Hepatic stellate cell (primary cell): ENCODE measurements at regions not wholly inside any gene's neighbourhood (a gene's known extent, or its start where the extent isn't known, plus 50 kb on each side); places are given as distances from the start of the nearest gene placed in this dataset.

Source experiments
- DNase-seq: peaks from one replicate; pipeline ENCODE4 v3.0.0; 2011; ENCODE audit warnings: low spot score

DNA sequence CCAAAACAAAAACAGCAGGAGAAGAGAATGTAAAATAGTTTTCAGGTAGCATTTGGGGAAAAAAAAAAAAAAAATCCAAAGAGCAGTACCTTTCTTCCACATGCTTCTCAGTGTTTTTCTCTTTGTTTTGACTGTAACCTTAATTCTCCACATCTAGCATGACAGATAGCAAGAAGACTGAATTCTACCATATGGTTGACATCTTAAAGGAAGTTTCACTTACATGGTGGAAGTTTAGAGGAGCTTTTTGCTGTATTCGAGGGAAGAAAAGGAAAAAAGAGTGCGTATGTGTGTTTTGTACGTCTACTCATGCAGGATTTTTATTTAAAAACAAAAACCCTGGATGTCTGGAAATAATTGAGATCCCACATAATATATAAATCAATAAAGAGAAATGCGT, 604.8 kb downstream of the CCDC171 start:
- DNase-seq: no peak

DNA sequence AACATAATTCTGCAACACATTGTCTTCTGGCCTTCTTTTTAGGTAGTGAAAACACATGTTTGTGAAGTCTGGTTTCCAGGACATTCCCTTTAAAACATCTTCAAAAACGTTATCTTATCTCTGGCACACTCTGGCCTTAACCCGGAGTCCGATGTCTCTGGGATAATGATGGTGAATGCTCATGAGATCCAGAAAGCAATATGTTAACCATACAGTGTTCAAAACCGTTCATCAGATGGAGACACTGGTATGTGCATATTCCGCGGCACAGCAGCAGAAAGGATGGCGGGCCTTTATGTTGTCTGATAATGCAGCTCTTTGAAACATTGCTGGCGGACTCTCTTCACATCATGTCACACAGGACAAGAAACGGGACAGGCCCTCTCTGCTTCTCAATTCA, 605.2 kb downstream of the CCDC171 start:
- no peak for DNase-seq

DNA sequence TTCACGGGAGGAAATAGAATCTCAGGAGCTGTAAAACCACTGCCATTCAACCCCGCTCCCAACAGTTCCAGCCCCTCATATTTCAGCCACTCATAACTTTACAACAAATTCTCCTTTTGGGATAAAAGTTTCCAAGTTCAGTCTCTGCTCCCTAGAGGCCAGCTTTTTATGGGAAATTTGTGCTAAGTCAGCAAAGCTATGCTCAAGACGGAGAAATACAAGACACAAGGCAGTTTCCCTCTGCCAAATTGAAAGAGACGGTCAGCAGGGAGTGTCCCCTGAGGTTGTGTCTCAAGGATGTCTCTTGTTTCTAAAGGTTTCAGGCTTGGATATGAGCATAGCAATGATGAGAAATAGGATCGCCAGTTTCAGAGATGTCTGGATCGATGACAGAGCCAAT, 608.6 kb downstream of the CCDC171 start:
- no peak for DNase-seq

DNA sequence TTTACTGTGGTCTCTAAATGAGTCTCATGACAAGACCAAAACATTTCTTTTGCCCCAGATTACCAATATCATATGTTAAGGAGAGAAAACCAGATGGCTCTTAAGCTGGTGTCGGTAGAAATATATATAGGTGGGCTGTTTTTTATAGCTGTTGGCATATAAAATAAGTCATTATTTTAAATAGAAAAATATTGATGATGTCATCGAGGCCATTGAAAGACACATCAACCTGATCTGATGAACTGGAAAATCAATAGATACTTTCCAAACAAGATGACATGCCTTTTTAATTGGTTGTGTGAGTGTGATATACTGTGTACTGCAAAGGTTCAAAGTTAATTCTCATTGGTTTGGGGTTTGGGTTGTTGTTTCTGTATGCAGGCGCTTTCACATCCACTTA, 617.3 kb downstream of the CCDC171 start:
- DNase-seq: no peak

DNA sequence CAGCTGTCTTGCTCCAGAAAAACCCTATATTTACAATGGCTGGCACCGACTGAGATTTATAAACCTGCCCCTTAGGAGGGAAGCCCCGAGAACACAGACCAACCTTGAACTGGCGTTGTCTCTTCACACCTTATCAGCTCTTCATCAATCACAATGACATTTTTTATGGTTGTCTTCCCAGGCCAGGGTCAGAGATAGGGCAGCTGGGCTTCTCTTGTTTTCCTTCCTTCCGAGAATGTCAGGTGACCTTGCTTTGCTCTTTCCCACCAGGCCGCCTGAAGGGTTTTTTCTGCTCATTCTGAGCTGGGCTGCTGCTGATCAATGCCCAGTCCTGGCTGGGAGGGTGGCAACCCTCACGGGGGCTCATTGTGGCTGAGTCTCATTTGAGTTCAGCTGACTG, 619.1 kb downstream of the CCDC171 start:
- no peak for DNase-seq

DNA sequence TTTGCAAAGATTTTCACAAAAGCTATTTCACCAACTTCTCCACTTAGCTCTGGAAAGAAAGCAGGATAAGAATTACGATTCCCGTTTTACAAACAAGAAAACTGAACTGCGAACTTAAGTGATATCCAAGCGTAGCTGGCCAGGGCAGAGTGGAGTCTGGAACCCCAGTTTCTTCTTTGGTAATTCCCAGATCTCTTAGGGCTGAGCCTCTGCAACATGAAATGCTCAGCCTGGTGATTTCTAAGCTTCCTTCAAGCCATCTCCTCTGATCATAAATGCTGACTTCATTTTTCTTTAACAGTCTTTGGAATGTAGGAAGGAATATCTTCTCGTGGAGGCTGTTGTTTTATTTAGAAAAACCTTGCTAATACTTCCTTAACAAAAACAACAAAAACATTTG, 620.0 kb downstream of the CCDC171 start:
- no peak for DNase-seq

DNA sequence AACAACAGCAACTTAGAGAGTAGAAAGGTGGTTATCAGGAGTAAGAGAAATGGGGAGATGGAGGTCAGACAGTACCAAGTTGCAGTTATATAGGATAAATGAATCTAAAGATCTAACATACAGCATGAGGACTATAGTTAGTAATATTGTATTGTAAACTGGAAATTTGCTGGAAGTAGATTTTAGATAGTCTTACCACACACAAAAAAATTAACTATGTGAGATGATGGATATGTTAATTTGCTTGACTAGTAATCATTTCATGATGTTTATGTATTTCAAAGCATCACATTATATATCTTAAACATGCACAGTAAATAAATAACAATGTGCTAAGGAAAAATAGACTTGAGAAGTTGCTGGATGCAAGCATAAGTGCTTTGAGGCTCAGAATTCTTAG, 622.1 kb downstream of the CCDC171 start:
- no peak for DNase-seq

DNA sequence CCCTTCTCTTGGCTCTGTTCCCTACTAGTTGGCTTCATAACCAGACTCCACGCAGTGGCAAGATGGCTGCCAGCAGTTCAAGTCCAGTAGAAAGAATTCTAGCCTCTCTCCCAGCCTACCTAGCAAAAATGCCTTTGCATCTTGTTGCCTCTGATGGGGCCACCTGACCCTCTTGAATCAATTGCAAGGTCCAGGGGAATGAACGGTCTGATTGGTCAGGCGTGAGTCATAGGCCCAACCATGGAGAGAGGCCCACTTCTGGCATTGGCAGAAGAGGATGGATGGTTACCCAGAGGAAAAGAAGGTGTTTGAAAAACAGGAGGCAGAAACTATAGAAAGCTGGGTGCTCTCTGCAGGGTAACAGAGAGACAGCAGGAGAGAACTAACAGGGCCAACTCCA, 622.6 kb downstream of the CCDC171 start:
- DNase-seq: no peak

DNA sequence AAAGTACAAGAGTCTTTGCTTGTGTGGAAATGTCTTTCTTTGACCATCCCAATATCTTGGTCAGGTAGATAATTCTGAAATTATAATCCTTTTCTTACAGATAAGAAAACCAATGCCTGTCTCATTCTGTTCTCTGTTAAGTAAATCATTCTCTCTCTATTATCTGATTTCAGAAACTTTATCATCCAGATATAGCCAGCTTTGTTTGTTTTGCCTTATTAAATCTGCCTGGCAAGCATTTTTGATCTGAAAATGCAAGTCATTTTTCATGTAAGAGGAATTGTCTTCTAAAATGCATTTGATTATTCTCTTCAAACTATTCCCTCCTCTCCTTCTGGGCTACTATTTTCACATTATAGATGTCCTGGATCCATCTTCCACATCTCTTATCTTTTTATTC, 625.5 kb downstream of the CCDC171 start:
- no peak for DNase-seq

DNA sequence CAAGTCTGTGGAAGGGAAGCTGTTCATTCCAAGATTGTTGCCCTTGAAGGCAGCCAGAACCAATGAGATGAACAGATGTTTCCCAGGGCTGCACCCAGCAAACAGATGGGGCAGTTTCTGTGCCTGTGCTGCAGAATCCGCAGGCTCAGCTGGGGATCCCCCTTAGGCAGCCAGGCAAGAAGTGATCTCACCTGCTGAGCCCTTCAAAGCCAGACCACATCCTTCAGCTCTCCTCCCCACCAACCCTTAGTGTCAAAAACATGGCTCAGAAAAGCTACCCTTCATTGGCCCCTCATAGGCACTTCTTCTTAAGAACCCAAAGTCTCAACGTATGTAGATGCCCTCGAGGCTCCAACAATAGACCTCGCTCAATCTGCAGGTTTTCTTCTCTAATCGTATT, 626.7 kb downstream of the CCDC171 start:
- DNase-seq: no peak

DNA sequence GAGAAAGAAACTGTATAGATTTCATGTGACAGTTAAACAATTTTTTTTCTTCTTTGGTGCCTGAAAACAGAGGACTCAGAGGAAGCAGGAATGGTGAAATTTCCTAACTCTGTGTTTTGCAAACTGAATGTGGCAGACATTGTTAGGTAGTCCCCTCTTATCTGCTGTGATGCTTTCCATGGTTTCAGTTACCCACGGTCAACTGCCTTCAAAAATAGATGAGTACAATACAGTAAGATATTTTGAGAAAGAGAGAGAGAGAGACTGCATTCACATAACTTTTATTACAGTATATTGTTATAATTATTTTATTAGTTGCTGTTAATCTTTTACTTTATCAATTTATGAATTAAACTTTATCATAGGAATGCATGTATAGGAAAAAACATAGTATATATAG, 627.2 kb downstream of the CCDC171 start:
- no peak for DNase-seq

DNA sequence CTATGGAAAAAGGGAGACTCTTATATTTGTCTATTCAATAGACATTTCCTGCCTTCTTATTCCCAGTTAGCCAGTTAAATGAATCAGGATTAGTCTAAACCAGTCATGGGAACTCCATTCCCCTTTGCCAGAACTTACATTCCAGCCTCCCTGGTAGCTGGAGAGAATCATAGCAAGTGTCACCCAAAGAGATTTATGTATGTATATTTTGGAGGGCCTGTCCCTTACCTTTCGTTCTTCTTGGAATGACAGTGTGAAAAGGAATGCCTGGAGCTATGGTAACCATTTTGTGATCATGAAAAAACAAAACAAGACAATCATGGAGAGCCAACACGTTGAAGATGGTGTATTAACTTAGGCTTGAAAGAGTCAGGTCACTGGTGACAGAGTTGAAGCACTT, 627.7 kb downstream of the CCDC171 start:
- peak; percentile 51 for DNase-seq

DNA sequence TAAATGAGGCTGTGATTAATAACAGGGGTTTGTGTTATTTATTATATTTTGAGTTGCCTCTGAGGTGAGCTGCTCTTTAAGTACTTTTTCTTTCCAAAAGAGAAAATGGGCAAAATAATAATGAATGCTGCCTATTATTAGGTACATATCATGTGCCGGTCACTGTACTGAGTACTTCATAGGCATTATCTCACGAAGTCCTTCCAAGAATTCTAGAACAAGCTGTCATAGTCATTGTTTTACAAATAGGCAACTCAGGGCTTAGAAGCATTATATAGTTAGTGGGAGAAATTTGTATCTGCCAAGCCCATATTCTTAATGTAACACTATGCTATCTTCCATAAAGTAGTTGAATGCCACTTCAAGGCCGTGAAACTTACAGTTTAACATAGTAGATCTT, 628.7 kb downstream of the CCDC171 start:
- DNase-seq: no peak

DNA sequence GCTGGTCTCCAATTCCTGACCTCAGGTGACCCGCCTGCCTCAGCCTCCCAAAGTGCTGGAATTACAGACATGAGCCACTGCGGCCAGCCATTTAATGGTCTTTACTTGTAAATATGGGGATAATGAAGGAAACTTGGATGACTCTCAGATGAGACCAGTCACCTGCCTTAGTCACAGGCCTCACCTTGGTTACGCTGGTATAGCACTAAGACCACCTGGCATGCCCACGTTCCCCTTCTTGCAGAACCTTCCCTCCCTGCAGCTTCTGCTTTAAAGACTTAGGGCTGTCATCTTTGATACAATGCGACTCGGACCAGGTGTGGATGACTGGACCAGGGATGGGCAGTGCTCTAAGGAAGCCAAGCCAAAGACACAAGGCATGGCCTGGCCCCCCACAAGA, 629.9 kb downstream of the CCDC171 start:
- DNase-seq: no peak

DNA sequence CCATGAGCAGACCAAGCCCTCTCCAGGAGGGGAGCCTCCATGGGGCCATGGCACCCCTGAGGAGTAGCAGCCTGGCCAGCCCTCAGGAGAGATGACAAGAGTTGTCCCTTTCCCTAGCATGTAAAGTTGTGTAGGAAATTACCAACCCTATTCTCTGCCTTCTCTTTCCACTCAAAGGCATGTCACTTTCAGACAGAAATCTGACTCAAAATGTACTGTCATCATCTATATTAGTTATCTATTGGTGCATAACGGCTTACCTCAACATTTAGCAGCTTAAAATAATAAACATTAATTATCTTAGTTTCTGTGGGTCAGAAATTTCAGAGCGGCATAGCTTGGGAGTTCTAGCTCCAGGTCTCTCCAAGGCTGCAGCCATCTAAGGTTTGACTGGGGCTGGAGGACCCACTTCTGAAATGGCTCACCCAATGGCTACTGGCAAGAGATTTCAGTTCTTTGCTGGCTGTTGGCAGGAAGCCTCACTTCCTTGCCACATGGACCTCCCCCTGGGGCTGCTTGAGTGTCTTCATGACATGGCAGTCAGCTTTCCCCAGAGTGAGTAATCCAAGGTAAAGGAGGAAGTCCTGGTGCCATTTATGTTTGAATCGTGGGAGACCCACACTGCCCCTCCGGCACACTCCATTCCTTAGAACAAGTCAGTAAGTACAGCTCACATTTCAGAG, 632.3 kb downstream of the CCDC171 start:
- no peak for DNase-seq

DNA sequence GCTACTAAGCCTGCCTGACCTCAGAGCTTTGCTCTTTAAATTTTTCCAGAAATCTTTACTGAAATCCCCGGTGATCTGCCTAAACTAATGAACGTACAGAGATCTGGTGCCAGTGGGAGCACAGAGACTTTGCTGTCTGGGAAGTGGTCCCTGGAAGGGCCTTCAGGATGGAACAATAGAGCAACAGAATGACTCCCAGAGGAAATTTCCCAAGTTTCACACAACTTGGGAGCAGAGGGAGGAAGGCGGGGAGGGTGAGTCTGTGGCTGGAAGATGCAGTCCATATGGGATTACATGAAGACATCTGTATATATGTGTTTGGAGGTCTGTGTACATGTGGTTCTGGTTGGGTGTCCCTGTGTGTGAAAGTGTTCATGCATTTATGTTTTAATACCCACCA, 638.3 kb downstream of the CCDC171 start:
- DNase-seq: no peak

DNA sequence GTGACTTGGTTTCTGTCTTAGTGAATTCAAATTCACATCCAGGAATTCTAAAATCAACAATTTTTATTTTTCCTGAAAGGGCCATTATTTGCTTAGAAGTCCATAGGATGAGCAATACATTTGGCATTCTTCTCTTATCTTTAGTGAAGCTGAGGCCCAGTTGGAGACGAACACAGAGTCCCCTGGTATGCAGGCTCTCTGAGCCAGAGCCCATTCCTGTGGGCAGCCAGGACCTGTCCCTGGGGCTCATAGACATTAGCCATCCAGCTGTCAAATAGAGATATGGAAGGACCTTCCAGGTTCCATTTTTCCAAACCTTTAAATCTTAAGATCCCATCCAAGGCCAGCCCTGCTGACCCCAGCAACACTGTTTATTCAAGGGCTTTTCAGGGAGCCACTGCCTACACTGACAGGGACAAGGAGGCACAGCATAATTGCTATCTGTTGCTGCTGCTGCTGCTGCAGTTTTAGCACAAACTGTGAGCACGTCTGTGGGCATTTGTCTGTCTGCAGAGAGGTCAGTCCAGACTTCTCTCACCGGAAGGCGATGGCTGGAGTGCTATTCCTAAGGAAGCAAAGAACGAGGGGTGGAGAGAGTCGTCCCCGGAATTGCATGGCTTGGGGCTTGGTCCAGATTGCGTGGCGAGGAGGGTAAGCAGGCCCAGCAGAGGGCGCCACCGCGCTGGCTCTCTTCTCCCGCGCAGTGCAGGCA, 639.0 kb downstream of the CCDC171 start:
- DNase-seq: peak; percentile 82

DNA sequence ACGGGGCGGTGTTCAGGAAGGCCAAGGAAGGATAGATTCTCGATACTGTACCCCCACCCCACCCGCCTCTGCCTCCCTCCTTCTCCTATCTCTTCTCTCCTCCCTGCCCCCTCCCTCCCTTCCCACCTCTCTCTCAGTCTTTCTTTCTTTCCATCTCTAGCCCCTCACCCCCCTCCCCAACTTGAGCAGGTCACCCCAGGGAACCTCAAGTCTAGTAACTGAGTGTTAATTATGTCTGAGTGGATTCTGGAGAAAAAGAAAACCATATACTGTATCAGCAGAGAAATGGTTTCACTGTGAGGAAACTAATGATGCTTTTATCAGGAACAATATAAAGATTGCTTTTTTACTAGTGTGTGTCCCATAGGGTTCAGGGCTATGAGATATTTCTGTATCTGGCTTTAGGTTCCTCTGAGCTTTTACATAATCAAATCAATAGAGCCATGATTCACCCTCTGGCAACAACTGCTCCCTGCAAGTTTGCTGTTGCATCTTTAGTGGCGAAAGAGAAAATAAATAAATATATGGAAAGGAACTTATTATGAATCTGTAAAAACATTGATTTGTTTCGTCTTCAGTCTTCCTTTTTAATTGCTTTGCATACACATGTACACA, 639.7 kb downstream of the CCDC171 start:
- DNase-seq: no peak

DNA sequence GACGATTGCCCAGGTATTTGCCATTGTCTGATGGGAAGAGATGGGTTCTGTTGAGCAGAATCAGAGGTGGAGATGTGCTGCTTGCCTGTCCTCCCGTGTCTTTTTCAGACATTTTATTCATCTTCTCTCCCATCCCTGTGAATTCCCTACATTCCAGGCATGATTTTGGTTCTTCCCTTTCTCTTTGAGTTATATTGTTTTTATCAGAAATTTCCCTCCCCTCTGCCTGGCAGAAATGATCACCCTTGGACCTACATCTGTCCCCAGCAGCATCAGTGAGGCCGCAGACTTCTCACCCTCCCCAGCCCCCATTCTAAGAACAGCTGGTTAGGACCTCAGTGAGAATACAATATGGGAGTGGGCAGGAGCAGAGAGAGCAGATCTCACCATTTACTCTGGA, 640.2 kb downstream of the CCDC171 start:
- DNase-seq: no peak

DNA sequence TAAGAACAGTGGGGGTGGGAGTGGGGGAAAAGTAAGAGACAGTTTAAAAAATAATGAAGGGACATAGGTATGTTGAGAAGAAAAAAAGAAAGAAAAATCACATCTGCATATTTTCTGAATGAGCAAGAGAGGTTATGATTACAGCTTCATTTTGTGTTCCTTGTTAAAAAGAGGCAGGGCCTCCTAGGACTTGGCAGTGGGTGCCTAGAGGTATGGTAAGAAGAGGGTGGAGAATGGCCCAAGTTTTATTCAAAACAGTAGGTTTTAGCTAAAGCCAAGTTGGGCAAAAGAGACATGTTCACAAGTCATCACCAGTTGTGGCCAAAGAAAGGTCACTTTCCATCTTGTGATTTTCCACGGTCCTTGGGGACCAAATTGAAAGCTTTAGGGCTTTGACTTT, 643.4 kb downstream of the CCDC171 start:
- no peak for DNase-seq

DNA sequence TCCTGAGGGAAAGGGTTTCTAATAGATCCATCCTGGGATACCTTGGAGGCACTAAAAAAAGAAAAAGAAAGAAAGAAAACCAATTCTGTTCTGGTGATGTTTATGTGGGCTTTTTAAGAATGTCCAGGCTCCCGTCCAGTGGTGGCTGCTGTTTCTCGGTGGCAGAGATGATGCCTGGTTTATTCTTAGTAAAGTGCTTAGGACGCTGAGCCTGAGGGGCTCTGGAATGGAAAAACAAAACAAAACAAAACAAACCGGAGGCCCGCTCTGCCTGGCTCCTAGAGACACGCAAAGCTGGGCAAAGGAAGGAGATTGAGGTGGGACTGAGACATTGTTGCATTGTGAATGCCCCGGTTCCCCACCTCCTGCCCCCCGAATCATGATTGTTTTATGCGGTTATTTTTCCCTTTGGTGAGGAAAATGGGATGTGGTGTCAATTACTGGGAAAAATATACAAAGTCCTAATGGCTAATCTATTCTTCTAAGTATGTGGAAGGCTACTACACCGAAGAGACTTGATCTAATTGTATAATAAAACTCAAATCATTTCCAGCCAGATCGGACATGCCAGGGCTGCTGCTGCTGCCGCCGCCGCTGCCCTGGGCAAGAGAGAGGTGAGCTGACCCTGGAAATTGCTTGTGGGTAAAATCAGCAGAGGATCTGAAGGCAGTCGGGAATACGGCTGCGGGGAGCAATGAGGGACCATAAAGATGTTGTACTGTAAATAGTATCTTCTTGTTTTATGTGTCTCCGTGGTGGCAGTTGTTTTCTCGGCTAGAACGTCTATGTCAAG, 644.9 kb downstream of the CCDC171 start:
- DNase-seq: no peak

DNA sequence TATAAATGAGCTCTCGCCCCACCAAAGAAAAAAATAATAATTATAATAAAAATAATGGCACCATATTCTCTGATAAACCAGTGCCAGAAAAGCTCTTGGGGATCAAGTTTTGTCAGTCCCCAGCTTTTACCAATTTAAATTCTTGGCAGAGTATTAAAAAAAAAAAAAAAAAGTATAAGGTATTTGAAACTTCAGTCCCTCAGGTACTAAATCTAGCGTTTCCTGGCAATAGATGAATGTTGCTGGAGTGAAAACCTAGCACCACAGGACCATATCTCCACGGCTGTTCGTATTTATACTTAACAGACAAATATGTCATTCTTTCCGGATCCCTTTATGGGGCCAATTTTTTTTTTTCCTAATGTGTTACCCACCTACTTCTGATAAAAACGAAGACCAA, 646.2 kb downstream of the CCDC171 start:
- DNase-seq: no peak

DNA sequence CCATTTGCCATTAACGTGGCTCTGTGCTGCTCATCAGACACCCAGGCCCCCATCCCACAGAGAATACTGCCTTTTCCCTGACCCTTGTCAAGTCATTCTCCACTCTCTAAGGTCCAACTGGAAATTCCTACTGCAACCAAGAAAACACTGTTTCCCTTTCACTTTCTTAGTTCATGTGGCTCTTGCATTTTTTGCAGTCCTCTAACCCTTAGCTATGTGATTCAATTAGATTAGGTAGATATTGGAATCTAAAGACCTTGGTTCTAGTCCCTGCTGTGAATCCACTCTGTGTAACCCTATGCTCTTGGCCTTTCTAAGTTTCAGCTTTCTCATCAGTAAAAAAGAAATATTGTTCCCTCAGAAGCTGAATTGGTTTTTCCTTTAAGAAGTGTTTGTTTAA, 649.4 kb downstream of the CCDC171 start:
- DNase-seq: no peak
